AG09319 (cell line): ENCODE measurements at regions not wholly inside any gene's neighbourhood (a gene's known extent, or its start where the extent isn't known, plus 50 kb on each side); places are given as distances from the start of the nearest gene placed in this dataset.

Experiments
- DNase-seq: peaks from one replicate; pipeline ENCODE4 v3.0.0-alpha.2; 2010; ENCODE audit warnings: low read depth; ENCODE audit errors: extremely low read depth
- TF ChIP-seq, protein P1 (sequence below): IDR thresholded peaks from 2 replicates; pipeline ENCODE4 v1.5.1; 2011; ENCODE audit warnings: low read depth, mild to moderate bottlenecking, inconsistent platforms, low read length, moderate library complexity

DNA sequence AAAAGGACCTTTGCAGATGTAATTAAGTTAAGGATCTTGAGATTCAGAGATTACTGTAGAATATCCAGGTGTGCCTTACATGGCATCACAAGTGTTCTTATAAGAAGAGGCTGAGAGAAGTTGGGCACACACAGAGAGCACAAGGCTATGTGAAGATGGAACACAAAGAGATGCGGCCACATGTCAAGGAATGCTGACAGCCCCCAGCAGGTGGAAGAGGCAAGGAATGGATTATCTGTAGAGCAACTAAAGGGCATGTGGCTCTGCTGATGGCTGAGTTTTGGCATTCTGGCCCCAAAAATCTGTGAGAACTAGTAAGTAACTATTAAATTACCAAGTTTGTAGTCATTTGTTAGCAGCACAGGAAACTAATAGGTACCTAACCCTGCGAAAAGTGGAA lies 640.7 kb upstream of the PCDH15 start:
- DNase-seq, result no peak
- TF ChIP-seq, protein P1, sequence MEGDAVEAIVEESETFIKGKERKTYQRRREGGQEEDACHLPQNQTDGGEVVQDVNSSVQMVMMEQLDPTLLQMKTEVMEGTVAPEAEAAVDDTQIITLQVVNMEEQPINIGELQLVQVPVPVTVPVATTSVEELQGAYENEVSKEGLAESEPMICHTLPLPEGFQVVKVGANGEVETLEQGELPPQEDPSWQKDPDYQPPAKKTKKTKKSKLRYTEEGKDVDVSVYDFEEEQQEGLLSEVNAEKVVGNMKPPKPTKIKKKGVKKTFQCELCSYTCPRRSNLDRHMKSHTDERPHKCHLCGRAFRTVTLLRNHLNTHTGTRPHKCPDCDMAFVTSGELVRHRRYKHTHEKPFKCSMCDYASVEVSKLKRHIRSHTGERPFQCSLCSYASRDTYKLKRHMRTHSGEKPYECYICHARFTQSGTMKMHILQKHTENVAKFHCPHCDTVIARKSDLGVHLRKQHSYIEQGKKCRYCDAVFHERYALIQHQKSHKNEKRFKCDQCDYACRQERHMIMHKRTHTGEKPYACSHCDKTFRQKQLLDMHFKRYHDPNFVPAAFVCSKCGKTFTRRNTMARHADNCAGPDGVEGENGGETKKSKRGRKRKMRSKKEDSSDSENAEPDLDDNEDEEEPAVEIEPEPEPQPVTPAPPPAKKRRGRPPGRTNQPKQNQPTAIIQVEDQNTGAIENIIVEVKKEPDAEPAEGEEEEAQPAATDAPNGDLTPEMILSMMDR, result no peak

DNA sequence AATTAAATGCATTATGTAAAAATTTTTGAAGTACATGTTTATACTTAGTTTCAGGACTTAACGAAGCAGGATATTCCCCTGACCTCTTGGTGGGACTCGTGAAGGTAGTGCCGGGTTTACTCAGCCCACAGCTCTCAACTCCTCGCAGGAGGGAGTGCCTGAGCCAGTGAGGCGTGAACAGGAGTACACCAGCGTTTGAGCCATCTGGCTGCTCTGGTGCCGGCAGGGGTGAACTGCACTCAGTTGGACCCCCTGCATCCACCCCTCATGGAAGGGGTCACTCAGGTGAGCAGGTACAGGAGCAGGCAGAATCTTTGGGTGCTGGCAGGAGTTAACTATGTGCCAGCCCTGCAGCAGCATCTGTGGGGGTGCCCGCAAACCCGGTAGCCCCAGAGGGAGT lies 625.1 kb upstream of the PCDH15 start:
- TF ChIP-seq, protein P1, result no peak
- DNase-seq, result no peak

DNA sequence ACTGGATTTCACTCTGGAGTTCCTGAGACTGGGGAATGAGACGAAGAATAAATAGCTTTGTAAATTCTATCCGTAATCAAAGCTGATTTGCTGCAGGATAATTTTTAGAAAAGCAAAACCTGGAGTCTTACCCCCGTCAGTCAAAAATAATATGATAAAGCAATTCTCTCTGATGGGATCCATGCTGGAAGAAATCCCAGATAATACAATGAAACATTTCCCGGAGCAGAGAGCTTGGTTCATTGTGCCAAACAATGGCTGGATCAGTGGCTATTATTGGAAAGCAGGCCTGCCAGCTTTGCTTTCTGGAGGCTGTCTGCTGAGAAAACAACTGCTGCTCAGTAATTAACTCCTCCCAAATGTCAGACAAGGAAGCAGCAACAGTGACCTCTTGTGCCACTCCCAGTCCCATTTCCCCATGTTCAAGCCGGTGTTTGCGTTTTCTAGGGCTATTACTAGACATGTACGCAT lies 609.4 kb upstream of the PCDH15 start:
- DNase-seq, result no peak
- TF ChIP-seq, protein P1, result no peak

DNA sequence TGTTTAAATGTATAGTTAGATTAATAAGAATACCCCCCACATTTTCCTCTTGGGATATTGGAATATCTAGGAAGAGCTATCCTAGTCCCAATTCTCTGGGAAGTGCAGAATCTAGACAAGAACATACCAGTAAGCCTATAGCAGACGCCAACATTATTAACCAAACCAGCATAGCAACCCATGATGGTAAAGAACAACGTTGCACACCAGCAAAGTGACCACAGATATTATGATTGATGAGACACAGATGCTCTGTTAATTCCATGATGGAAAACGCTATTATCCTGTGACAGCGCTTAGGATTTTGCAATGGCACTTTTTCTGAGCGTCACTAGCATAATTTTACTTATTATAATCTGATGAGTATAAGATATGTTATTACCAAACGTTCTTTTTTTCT lies 603.1 kb upstream of the PCDH15 start:
- no peak for DNase-seq

DNA sequence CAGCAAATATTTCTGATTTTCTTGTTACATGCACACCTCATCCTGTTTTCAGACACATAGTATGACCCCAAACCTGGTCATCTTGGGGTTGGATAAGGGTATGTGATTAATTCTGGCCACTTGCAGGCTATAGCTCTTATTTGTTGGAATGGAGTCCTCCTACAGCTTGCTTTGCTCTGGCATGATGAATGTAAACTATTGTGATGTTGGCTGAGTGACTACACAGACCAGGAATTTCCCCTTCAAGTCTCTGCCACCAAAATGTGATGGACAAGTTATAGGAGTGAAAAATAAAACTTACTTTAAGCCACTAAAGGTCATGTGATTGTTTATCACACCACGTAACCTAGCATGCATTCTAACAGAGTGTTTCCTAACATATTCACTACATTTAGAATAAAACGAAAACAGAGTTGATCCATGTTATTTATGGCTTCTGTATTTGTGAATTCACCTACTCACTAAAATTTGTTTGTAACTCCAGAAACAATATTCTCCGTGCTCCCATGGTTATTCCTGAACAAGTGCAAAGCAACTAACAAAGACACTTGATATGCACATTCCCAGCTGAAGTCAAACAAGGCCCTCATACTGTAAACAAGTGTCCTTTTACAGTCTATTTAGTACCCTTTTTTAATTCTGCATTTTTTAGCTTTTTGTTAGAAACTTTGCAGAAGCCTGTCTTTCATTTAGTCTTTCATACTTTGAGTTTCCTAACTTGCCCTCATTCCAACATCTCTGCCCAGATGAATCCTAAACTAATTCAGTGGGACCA lies 599.2 kb upstream of the PCDH15 start:
- DNase-seq, result no peak
- TF ChIP-seq, protein P1, result no peak

More for the DNA sequence above, 603.1 kb upstream of the PCDH15 start:
- TF ChIP-seq, protein P1, result no peak

DNA sequence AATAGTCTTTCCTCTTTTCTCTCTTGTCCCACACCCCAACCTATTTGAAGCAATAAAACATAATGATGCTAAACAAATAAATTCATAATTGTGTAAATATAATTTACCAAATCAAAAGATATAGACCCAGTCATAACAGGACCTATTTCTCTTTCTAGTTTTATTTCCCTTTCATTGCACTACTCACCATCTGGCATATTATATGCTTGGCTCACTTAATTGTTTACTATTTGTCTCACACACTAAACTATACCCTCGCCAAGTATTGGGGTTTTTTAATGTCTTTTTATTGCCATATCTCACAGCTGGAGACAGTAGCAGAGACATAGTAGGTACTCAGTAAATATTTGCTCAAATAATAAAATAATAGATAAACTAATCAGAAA lies 597.5 kb upstream of the PCDH15 start:
- TF ChIP-seq, protein P1, result no peak
- no peak for DNase-seq

DNA sequence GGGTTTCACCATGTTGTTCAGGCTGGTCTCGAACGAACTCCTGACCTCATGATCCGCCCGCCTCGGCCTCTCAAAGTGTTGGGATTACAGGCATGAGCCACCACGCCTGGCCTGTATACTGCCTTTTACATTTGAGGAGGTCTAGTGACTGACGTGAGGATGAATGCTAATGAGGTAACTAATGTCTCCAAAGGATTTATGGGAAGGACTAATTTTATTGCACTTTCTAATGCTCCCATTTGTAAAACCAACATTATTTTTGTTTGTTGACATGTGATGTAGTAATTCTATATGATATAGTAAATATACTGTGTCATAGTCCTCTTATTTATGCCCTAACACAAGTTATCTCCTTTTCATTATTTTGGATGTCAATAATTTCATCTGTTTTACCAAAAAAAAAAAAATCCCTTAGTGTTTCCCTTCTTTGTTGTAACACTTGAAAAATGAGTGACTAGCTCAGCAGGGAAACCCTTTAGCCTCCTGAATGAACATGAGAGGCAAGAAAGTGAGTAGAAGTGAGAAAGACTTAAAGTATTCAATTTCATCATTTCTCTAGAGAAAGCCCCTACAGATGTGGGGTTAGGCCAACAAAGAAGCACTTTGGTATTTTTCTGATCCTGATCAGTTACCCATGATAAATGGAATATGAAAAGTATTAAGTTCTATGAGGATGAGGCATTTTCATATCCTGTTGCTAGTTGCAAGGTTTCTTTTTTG lies 596.9 kb upstream of the PCDH15 start:
- TF ChIP-seq, protein P1, result no peak

More for the DNA sequence above, 596.9 kb upstream of the PCDH15 start:
- no peak for DNase-seq
